ENCODE measurements at regions not wholly inside any gene's neighbourhood (a gene's known extent, or its start where the extent isn't known, plus 50 kb on each side); places are given as distances from the start of the nearest gene placed in this dataset.

DNA sequence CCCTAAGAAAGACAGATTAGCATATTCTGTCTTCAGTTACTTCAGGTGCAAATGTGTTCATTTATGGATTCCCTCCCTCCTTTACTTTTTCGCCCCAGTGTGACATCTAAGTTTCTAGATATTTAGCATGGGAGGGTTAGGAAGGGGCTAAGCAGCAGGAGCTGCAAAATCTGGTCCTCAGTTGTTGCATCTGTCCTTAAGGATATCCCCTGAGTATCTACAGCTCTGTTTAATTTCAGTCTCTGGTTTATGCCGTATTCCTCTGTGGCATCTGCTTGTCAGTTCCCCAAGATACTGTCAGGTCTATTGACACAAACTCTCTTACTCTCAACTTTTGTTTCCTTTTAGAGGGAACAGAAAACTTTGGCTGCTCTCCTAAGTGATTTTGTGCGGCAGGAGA is 754.6 kb upstream of the MAP3K7 start:
- intact Hi-C loops (cut with micrococcal nuclease; ENCODE audit: unreplicated experiment): no loop called here
- CTCF ChIA-PET: no interaction called here
- peaks cover 3% of the 10 kb centered on the region for H3K27me3 Mint-ChIP-seq (ENCODE audit: insufficient read depth, unreplicated experiment)

DNA sequence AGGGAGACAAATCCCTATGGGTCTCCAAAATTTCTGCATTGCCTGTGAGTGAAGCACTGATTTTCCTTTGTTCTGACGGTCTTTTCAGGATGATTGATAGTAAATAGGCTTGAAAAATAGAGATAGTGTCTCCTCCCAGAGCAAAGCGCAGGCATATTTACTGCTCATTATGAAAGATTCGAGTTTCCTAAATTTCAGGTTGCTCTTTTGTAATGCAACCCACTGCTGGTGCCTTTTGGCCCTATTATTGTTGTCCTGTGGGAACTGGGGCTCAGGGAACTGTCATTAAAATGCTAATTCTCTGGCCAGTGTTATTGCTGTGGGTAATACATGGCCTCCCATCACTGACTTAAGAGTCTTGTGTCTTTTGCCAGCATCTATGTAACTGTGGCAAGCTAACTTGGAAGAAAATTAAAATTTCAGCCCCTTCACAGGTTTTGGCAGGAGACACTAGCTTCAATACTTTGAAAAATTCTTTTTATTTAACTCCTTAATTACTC is 754.1 kb upstream of the MAP3K7 start:
- TF ChIP-seq, protein P1, sequence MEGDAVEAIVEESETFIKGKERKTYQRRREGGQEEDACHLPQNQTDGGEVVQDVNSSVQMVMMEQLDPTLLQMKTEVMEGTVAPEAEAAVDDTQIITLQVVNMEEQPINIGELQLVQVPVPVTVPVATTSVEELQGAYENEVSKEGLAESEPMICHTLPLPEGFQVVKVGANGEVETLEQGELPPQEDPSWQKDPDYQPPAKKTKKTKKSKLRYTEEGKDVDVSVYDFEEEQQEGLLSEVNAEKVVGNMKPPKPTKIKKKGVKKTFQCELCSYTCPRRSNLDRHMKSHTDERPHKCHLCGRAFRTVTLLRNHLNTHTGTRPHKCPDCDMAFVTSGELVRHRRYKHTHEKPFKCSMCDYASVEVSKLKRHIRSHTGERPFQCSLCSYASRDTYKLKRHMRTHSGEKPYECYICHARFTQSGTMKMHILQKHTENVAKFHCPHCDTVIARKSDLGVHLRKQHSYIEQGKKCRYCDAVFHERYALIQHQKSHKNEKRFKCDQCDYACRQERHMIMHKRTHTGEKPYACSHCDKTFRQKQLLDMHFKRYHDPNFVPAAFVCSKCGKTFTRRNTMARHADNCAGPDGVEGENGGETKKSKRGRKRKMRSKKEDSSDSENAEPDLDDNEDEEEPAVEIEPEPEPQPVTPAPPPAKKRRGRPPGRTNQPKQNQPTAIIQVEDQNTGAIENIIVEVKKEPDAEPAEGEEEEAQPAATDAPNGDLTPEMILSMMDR (IDR thresholded peaks at IDR 0.05; ENCODE audit: insufficient read depth in 1 of 2, low read depth in 1 of 2, low read length in 1 of 2, severe bottlenecking in 1 of 2, unreplicated experiment in 1 of 2): no peak
- H3K9me3 ChIP-seq: no peaks in the 10 kb centered on the region
- no peak overlapping the region for H3K4me3 Mint-ChIP-seq (ENCODE audit: unreplicated experiment)
- intact Hi-C loops (cut with micrococcal nuclease; ENCODE audit: unreplicated experiment): no loop called here
- H3K27me3 Mint-ChIP-seq (ENCODE audit: insufficient read depth, unreplicated experiment): peaks cover 3% of the 10 kb centered on the region
- ChIA-PET POLR2A (no interaction called here), CTCF (no interaction called here)
- H3K4me3 ChIP-seq (ENCODE audit: low read depth, low read length): no peak overlapping the region
- no peaks in the 10 kb centered on the region for H3K4me1 Mint-ChIP-seq (ENCODE audit: low read depth, unreplicated experiment)
- no peaks in the 10 kb centered on the region for H3K4me1 ChIP-seq
- no peaks in the 10 kb centered on the region for H3K36me3 Mint-ChIP-seq (ENCODE audit: insufficient read depth, unreplicated experiment)
- H3K27ac Mint-ChIP-seq (ENCODE audit: unreplicated experiment): no peak overlapping the region
- H3K27me3 ChIP-seq (replicated peaks; ENCODE audit: control insufficient read depth, insufficient read depth, low read length): no peaks in the 10 kb centered on the region
- H3K9me3 Mint-ChIP-seq (ENCODE audit: unreplicated experiment): no peaks in the 10 kb centered on the region
- no peak for DNase-seq
- no TSS peak for BruUV-seq (replicated peaks)
- no peaks in the 10 kb centered on the region for H3K36me3 ChIP-seq (ENCODE audit: control insufficient read depth, insufficient read depth, low read length)

More for the DNA sequence above, 754.6 kb upstream of the MAP3K7 start:
- Histone ChIP-seq H3K36me3 (ENCODE audit: control insufficient read depth, insufficient read depth, low read length) (no peaks in the 10 kb centered on the region), H3K4me1 (no peaks in the 10 kb centered on the region), H3K4me3 (ENCODE audit: low read depth, low read length) (no peak overlapping the region), H3K9me3 (no peaks in the 10 kb centered on the region), H3K27me3 (replicated peaks; ENCODE audit: control insufficient read depth, insufficient read depth, low read length) (no peaks in the 10 kb centered on the region)
- DNase-seq: no peak
- no peaks in the 10 kb centered on the region for H3K4me1 Mint-ChIP-seq (ENCODE audit: low read depth, unreplicated experiment)
- no peak overlapping the region for H3K27ac Mint-ChIP-seq (ENCODE audit: unreplicated experiment)
- H3K9me3 Mint-ChIP-seq (ENCODE audit: unreplicated experiment): no peaks in the 10 kb centered on the region
- no peaks in the 10 kb centered on the region for H3K36me3 Mint-ChIP-seq (ENCODE audit: insufficient read depth, unreplicated experiment)
- POLR2A ChIA-PET: no interaction called here
- BruUV-seq (replicated peaks): no TSS peak
- no peak overlapping the region for H3K4me3 Mint-ChIP-seq (ENCODE audit: unreplicated experiment)
- TF ChIP-seq, protein P1 (IDR thresholded peaks at IDR 0.05; ENCODE audit: insufficient read depth in 1 of 2, low read depth in 1 of 2, low read length in 1 of 2, severe bottlenecking in 1 of 2, unreplicated experiment in 1 of 2): no peak

DNA sequence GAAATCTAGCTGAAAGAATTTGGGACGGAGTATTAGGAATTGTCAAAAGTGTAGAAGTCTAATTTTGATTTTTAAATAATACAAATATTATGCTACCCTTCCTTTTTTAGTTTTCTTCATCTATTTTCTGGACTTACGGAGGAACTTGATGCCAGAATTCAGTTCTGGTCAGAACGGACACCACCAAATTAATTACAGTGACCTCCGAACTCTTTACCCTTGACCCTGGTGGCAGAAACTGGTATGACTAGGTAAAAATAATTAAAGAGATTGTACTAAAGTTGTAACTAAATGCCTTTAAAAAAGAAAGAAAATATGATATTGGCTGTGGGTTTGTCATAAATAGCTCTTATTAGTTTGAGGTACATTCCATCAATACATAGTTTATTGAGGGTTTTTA is 751.1 kb upstream of the MAP3K7 start:
- no peaks in the 10 kb centered on the region for H3K27me3 ChIP-seq (replicated peaks; ENCODE audit: control insufficient read depth, insufficient read depth, low read length)
- no peaks in the 10 kb centered on the region for H3K36me3 ChIP-seq (ENCODE audit: control insufficient read depth, insufficient read depth, low read length)
- H3K4me3 ChIP-seq (ENCODE audit: low read depth, low read length): no peak overlapping the region
- intact Hi-C loops (cut with micrococcal nuclease; ENCODE audit: unreplicated experiment): loop anchor here (10.0 kb wide), 1 partner anchor 1307 kb away; no protein-coding TSS in a partner anchor
- Mint-ChIP-seq H3K27ac (ENCODE audit: unreplicated experiment) (no peak overlapping the region), H3K27me3 (ENCODE audit: insufficient read depth, unreplicated experiment) (peaks cover 3% of the 10 kb centered on the region), H3K36me3 (ENCODE audit: insufficient read depth, unreplicated experiment) (no peaks in the 10 kb centered on the region), H3K4me3 (ENCODE audit: unreplicated experiment) (no peak overlapping the region), H3K4me1 (ENCODE audit: low read depth, unreplicated experiment) (no peaks in the 10 kb centered on the region), H3K9me3 (ENCODE audit: unreplicated experiment) (no peaks in the 10 kb centered on the region)
- H3K4me1 ChIP-seq: no peaks in the 10 kb centered on the region
- H3K9me3 ChIP-seq: no peaks in the 10 kb centered on the region
- ChIA-PET POLR2A (no interaction called here), CTCF (interaction anchor here (1.1 kb wide), 1 partner anchor 21 kb away, joined by 3 read pairs; no protein-coding TSS in a partner anchor)
- TF ChIP-seq, protein P1 (IDR thresholded peaks at IDR 0.05; ENCODE audit: insufficient read depth in 1 of 2, low read depth in 1 of 2, low read length in 1 of 2, severe bottlenecking in 1 of 2, unreplicated experiment in 1 of 2): peak; percentile 11 to 29
- no TSS peak for BruUV-seq (replicated peaks)
- DNase-seq: no peak

All from Caco-2 (cell line).